GM18502 (cell line): ENCODE measurements at regions not wholly inside any gene's neighbourhood (a gene's known extent, or its start where the extent isn't known, plus 50 kb on each side); places are given as distances from the start of the nearest gene placed in this dataset.
"Not testable (repeated sequence)": the region's sequence is repeated elsewhere in the genome, so short reads cannot be mapped to it uniquely, and the experiment has no call there.

ENCODE experiments used
- ATAC-seq: cut with Tn5 transposase; IDR thresholded peaks from one replicate; pipeline ENCODE4 v1.9.1; 2021; ENCODE audit warnings: mild to moderate bottlenecking; ENCODE audit not compliant: unreplicated experiment, poor library complexity

DNA sequence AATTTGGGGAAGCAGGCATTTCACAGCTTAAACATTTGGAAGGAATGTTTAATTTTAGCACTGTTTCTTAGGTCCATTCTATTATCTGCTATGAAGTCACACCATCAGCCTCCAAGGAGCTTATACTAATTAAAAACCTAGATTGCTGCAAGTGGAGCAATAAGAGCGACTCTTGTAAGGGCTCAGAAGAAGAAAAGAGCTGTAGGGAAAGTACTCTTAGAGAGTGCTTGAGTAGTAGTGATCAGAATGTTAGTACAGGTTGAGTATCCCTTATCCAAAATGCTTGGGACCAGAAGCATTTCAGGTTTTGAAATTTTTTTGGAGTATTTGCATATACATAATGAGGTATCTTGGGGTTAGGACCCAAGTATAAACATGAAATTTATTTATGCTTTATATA is 285.3 kb downstream of the UBE3D start:
- ATAC-seq: no peak

DNA sequence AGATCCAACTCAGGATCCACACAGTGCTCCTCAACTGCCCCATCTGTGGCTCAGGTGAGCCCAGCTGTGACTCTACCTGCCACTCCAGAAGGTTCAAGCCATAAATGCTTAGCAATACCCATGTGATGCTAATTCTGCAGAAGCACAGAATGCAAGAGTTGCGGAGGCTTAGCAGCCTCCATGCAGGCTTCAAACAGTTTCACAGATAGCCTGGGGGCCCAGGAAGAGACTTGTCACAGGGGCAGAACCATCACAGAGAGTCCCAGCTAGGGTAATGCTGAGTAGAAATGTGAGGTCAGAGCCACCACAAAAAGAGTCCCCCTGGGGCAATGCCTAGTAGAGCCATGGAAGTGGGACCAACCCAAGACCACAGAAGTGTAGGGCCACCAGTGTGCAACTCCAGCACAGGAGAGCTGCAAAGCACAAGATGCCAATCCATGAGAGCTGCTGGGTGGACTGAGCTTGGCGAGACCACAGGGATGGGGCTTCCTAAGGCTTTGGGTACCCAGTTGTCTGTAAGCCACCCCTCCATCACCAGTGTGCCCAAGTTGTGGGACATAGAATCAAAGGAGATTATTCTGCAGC is 283.9 kb downstream of the UBE3D start:
- no peak for ATAC-seq

DNA sequence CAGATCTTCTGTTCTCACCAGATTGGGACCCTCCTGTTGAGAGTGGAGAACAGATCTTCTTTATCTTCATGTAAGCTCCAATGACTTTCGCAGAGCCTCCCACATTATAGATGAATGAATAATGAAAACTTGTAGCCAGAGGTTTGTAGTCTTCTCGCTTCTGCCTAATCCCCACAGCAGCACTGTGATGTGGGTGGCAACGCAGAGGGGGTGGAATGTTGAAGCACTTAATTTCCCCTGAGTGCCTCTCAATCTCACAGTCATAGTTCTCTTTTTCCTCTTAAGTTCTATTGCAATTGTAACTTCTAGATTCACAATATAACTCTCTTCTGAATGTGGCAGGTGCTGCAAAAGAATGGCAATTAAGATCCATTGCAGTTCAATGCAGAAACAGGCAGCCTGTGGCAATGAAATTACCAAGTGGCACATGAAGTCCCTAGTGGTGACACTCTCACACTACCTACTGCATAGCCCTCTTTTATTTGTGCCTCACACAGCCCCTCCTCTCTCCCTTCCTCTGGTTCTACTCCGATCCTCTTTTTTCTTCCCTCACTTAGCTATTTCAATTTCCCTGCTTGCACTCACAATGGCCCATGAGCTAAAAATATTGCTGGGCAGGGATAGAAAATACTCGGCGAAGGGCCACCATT is 281.9 kb downstream of the UBE3D start:
- ATAC-seq: no peak

DNA sequence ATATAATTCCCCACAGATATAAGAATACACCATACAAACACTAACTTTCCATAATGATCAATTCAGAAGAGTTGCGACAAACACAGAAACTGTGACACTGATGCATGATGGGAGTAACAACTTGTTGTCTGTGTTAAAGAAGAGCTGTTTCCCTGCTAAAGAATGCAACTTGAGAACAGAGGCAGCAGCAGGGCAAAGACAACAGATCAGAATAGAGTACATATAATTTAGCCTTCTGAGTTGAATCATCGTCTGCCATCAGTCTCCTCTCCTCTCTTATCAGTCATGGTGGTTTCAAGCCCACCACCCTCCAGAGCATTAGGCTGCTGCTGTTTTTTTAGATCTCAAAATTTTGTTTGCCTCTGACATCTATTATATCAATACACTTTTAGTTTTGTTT is 280.4 kb downstream of the UBE3D start:
- ATAC-seq: no peak

DNA sequence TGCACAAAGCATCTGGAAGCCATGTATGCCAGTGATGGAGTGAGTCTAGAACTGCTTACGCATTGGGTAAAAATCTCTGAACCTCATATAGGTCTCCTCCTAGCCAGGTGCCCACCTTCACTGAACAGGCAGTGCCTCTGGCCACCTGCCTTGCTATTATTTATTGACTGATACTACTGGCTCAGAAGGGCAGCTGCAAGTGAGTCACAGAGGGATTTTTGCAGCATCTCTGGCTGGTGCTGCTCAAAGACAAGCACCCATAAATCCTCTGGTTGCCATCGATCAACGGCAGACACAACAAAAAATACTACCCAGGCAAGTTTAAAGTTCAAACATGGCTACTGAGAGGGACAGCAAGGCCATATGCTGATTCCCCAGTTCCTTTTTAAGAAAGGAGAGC is 279.4 kb downstream of the UBE3D start:
- ATAC-seq: no peak

DNA sequence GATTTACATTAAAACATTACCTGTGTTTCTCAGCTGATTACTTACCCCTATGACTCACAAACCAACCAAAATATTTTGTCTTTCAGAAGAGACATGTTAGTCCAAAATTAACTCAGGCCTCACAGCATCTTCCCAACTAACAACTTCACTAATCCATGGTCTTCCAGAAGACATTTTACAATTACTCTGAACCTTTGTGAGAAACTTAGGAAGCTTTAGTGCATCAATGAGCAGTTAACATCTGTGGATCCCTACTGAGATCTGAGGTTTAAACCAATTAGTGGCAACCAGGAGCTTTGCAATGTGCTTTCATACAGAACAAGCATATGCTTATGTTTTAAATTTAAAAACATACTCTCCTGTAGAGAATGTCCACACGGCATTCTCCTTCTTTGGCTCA is 269.7 kb downstream of the UBE3D start:
- no peak for ATAC-seq

DNA sequence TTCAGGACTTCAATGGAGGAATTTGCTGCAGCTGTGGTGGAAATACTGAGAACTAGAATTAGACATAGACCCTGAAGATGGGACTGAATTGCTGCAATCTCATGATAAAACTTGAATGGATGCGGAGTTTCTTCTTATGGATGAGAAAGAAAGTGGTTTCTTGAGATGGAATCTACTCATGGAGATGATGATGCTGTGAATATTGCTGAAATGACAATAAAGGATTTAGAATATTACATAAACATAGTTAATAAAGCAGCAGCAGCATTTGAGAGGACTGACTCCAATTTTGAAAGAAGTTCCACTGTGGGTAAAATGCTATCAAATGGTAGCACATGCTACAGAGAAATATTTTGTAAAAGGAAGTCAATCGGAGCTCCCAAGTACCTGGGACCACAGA is 264.6 kb downstream of the UBE3D start:
- no peak for ATAC-seq

DNA sequence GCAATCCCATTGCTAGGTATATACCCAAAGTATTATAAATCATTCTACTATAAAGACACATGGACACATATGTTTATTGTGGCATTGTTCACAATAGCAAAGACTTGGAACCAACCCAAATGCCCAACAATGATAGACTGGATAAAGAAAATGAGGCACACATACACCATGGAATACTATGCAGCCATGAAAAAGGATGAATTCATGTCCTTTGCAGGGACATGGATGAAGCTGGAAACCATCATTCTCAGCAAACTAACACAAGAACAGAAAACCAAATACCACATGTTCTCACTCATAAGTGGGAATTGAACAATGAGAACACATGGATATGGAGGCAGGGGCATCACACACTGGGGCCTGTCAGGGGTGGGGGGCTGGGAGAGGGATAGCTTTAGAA is 249.4 kb downstream of the UBE3D start:
- not testable (repeated sequence) for ATAC-seq

DNA sequence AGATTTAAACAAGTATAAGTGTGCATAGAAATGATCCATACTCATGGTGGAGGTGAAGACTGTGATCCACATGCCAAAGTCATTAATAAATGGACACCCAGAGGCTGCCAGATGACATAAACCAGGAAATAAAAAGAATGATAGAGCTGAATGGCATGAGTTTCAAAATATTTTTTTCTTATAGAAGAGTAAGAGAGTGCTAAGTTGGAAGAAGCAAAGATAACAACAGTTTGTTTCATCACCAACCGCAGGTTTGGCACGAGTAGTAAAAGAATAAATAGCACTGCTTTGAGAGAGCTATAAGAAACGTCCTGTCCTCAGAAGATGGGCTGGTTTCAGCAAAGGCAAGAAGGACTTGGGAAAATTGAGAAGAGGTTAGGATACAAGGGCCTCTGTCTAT is 246.9 kb downstream of the UBE3D start:
- ATAC-seq: no peak

DNA sequence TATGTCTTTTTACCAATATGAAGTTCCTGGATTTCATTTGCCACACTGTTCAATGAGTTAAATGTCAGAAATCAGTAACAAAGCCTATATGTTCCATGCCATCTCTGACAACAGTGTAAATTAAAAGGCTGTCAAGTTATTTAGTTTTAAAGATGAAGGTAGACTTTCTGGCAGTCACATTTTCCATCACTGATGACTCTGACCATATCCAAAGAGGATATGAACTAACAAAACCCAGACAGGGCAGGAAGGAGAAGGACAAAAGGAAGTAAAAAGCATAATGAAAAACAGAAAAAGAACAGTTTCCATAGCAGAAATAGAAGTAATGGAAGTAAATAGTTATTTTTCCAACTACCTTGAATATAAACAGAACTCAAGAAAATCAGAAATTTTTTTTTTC is 242.3 kb downstream of the UBE3D start:
- ATAC-seq: no peak

DNA sequence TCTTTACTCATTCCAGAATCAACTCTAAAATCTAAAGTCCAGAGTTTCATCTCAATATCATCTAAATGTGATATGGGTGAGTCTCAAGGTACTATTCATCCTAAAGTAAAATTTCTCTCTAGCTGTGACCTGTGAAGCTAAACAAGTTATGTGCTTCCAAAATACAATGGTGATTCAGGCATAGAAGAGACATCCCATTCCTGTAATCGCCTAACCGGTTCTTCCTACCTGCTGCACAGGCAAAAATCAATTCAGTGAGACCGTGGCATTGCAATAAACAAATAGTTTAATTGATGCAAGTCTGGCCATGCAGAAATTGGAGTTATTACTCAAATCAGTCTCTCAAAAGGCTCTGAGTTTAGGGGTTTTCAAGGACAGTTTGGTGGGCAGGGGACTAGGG is 232.8 kb downstream of the UBE3D start:
- ATAC-seq: no peak

DNA sequence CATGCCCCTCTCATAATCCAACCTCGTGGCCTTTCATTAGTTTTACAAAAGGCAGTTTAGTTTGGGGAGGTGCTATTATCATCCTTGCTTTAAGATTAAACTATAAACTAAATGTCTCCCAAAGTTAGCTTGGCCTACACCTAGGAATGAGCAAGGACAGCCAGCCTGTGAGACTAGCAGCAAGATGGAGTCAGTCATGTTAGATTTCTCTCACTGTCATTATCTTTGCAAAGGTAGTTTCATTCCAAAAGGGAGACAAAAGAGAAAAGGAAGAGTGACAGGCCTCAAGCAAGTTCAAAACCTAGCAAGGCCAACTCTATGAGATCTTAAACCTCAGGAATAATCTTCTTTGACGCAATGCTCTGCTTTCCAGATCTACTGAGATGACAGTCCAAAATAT is 232.2 kb downstream of the UBE3D start:
- no peak for ATAC-seq

DNA sequence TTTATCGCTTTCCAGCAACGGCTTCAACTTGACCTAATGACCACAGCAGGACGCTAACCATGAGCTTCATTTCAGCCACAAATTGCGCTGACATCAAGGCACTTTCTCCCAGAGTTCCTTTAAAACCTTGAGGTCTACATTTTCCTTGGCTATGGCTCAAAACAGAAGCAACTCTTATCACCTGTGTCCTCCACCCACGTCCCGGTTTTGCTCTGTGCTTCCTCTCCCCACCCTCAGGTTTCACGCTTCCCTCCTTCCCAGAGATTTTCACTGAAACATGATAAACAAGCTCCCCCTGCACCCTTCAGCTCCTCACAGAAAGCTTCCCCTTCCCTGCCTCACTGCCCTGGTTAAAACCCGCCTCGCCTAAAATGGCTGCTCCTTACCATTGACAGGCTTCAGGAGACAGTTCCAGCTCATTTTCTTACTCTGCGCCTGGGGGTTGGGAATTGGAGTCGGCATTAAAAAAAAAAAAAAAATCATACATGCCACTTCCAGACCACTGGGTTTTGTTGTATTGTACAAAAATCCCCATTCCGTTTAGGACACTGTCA is 229.5 kb downstream of the UBE3D start:
- no peak for ATAC-seq

DNA sequence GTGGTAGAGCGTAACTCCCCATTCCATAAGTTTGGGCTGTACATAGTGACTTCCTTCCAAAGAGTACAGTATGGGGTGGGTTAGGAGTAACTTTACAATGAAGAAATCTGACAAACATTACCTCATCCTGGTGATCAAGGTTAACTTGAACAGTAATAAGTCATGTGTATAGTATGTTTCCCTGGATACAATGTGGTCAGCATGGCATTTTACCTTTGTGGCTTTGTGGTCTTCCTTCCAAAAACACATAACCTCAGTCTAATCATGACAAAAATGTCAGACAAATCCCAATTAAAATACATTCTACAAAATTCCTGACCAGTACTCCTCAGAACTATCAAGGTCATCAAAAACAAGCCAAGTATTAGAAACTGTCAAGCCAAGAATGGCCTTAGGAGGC is 225.1 kb downstream of the UBE3D start:
- ATAC-seq: no peak

DNA sequence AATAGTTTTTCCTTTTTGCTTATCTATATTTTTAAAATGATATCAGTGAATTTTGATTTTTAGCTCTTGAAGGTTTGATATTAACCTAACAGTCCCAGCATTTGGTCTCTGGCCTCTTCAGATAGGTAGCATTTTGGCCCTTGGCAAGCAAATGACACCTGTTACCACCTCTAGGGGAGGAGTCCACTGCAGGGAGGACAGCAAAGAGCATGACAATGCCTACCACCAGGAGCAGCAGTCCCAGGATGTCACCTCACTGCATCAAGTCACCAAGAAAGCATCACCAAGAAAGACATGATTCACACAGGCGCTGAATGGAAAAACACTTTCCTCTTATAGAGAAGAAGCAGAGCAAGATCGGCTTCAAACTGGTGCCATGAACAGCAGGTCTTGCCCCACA is 224.3 kb downstream of the UBE3D start:
- ATAC-seq: no peak
